Activated CD4-positive, alpha-beta T cell treated with anti-CD3 and anti-CD28 coated beads for 36 hours (primary cell): ENCODE measurements at regions not wholly inside any gene's neighbourhood (a gene's known extent, or its start where the extent isn't known, plus 50 kb on each side); places are given as distances from the start of the nearest gene placed in this dataset.

Experiments used
- ATAC-seq: fragments of 200-7000 bp; cut with Tn5 transposase; one replicate; pipeline ENCODE4 v1.10.0; 2021; ENCODE audit warnings: mild to moderate bottlenecking, moderate library complexity
- CTCF ChIA-PET: fragments of 350-600 bp; sonication (Branson Sonifier 250); formaldehyde crosslinking; loops from one replicate; lab custom pipeline; 2021; ENCODE audit warnings: antibody characterized with exemption; lab: Charles Lee
- POLR2A ChIA-PET: fragments of 350-600 bp; sonication (Branson Sonifier 250); formaldehyde crosslinking; loops from one replicate; lab custom pipeline; 2021; ENCODE audit warnings: antibody characterized with exemption, inconsistent platforms; lab: Charles Lee
- DNase-seq: peaks from one replicate; pipeline ENCODE4 v3.0.0-alpha.2; 2020
- H3K27ac Mint-ChIP-seq: one replicate; pipeline ENCODE4 v1.8.0; 2021; ENCODE audit warnings: mixed read lengths
- H3K27me3 Mint-ChIP-seq: one replicate; pipeline ENCODE4 v1.8.0; 2021; ENCODE audit warnings: mixed read lengths
- H3K36me3 Mint-ChIP-seq: one replicate; pipeline ENCODE4 v1.8.0; 2021; ENCODE audit warnings: low read depth, mixed read lengths
- H3K4me1 Mint-ChIP-seq: one replicate; pipeline ENCODE4 v1.8.0; 2021; ENCODE audit warnings: mixed read lengths
- H3K4me3 Mint-ChIP-seq: one replicate; pipeline ENCODE4 v1.8.0; 2021; ENCODE audit warnings: mild to moderate bottlenecking, moderate library complexity, mixed read lengths
- H3K9me3 Mint-ChIP-seq: one replicate; pipeline ENCODE4 v1.8.0; 2021; ENCODE audit warnings: low read depth, mixed read lengths
- intact Hi-C, 2 experiments: fragments of 100-400 bp; cut with DNase I in 1 of 2; cut with micrococcal nuclease in 1 of 2; formaldehyde crosslinking; loops; one replicate each; pipeline versions ENCODE4 v1.14.2 to v1.15.1; 2022 to 2024; cut with DNase I, micrococcal nuclease

GRCh38 chr16:48978501-48978900 lies 303.1 kb downstream of the CBLN1 start:
- H3K27ac Mint-ChIP-seq: no peak overlapping the region
- H3K4me1 Mint-ChIP-seq: no peaks in the 10 kb centered on the region
- intact Hi-C loops: no loop called here
- POLR2A ChIA-PET: no interaction called here
- no peak overlapping the region for H3K4me3 Mint-ChIP-seq
- no peaks in the 10 kb centered on the region for H3K36me3 Mint-ChIP-seq
- no peaks in the 10 kb centered on the region for H3K9me3 Mint-ChIP-seq
- no peaks in the 10 kb centered on the region for H3K27me3 Mint-ChIP-seq
- CTCF ChIA-PET: interaction anchor here (0.6 kb wide), 1 partner anchor 537 kb away, joined by 3 read pairs; no protein-coding TSS in a partner anchor
- ATAC-seq: no peak
- no peak for DNase-seq

DNA sequence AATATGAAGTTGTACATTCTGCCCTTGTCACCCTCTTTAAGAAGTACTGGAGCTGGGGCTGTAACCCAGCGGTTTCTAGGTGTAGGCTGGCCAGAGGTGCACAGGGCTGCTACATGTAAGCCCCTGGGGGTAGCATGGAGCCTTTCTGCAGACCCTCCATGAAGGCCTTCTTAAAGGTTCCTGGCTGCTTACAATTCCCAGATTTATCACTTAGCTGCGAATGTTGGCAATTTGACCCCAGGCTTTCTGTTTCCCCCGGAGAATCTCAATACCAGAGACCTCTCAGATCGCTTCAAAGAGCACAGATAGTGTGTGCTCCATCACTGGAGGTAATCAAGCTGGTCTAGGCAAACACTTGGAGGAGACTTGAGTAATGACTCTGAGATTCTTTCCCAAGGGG lies 309.4 kb downstream of the CBLN1 start:
- DNase-seq: no peak
- CTCF ChIA-PET: interaction anchor here (0.6 kb wide), 1 partner anchor 10 kb away, joined by 3 read pairs; no protein-coding TSS in a partner anchor
- Mint-ChIP-seq H3K27ac (no peak overlapping the region), H3K9me3 (no peaks in the 10 kb centered on the region), H3K4me3 (no peak overlapping the region), H3K27me3 (no peaks in the 10 kb centered on the region), H3K4me1 (no peaks in the 10 kb centered on the region), H3K36me3 (no peaks in the 10 kb centered on the region)
- POLR2A ChIA-PET: no interaction called here
- intact Hi-C loops: no loop called here
- ATAC-seq: no peak

DNA sequence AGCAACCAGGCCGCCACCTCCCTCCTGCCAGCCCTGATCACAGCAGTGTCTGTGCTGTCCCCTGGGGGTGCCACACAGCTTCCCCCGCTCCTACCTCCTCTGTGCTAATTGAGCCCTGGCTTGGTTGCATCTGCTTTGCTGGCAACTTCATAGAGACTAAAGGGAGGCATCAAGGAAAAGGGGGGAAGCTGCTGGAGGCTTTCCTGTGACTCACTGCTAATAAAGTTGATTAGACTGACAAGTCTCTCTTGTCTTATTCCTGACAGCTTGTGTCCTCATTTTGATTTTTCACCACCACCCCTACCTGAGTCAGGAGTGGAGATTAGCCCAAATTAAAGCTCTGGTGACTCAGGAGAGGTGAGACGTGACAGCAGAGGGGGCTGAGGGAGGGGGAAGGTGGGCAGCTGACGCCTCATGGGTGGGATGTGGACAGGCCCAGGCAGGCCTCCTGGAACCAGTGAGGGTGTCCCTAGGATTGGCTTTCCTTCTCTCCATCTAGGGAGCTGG lies 310.0 kb downstream of the CBLN1 start:
- Mint-ChIP-seq H3K36me3 (no peaks in the 10 kb centered on the region), H3K4me1 (no peaks in the 10 kb centered on the region), H3K4me3 (no peak overlapping the region), H3K27me3 (no peaks in the 10 kb centered on the region), H3K9me3 (no peaks in the 10 kb centered on the region), H3K27ac (no peak overlapping the region)
- intact Hi-C loops: no loop called here
- ChIA-PET POLR2A (no interaction called here), CTCF (no interaction called here)
- DNase-seq (no peak), ATAC-seq (no peak)

- H3K36me3 Mint-ChIP-seq: no peaks in the 10 kb centered on the region
- ATAC-seq: no peak
- H3K27ac Mint-ChIP-seq: no peak overlapping the region
- no peak for DNase-seq
- ChIA-PET POLR2A (no interaction called here), CTCF (no interaction called here)
- H3K9me3 Mint-ChIP-seq: no peaks in the 10 kb centered on the region
- H3K4me3 Mint-ChIP-seq: no peak overlapping the region
- intact Hi-C loops: no loop called here
- H3K4me1 Mint-ChIP-seq: no peaks in the 10 kb centered on the region
- no peaks in the 10 kb centered on the region for H3K27me3 Mint-ChIP-seq
Observed at GRCh38 chr16:48970216-48970615, 311.4 kb downstream of the CBLN1 start.

DNA sequence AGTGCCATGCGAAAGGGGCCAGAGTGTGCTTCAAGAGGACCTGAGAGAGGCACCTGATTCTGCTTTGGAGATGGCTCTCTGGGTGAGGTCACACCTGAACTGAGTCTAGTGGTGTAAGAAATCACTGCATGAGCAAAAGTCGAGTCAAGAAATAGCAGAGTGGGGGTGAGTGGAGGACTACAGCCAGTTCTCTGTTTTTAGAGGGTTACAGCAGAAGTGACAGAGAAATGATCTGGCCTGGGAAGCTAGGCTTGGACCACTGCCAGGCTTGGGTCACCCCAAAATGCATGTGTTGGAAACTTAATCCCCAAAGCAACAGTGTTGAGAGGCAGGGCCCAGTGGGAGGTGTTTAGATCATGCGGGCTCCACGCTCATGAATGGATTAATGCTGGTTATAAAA lies 312.0 kb downstream of the CBLN1 start:
- ChIA-PET CTCF (no interaction called here), POLR2A (no interaction called here)

DNA sequence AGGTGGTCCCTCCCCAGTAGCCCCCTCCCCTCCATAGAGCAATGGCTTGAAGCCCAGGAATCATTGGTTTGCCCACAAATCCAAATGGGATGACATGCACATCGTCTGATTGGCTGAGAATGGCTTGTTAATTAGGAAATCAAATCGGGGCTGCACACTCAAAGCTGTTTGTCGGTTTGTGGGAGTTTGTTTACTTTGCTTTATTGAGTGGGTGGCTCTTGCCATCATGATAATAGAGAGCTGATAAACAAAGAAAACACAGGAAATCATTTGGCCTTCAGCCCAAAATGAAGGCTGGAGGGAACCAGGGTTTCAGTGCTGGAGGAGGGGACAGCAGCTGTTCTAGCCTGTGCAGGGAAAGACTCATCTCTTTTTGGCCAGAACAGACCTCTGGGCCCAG lies 316.3 kb downstream of the CBLN1 start:
- DNase-seq: no peak
- Mint-ChIP-seq H3K9me3 (no peaks in the 10 kb centered on the region), H3K4me1 (no peaks in the 10 kb centered on the region), H3K27ac (no peak overlapping the region), H3K36me3 (no peaks in the 10 kb centered on the region), H3K4me3 (no peak overlapping the region), H3K27me3 (no peaks in the 10 kb centered on the region)
- intact Hi-C loops: no loop called here
- CTCF ChIA-PET: no interaction called here
- no peak for ATAC-seq
- POLR2A ChIA-PET: no interaction called here

More for the DNA sequence above, 312.0 kb downstream of the CBLN1 start:
- Mint-ChIP-seq H3K4me1 (no peaks in the 10 kb centered on the region), H3K4me3 (no peak overlapping the region), H3K36me3 (no peaks in the 10 kb centered on the region), H3K9me3 (no peaks in the 10 kb centered on the region), H3K27ac (no peak overlapping the region), H3K27me3 (no peaks in the 10 kb centered on the region)
- intact Hi-C loops: no loop called here
- ATAC-seq (no peak), DNase-seq (no peak)

- H3K4me3 Mint-ChIP-seq: no peak overlapping the region
- POLR2A ChIA-PET: no interaction called here
- no peaks in the 10 kb centered on the region for H3K27me3 Mint-ChIP-seq
- intact Hi-C loops: no loop called here
- no peak for DNase-seq
- no peaks in the 10 kb centered on the region for H3K36me3 Mint-ChIP-seq
- no peak for ATAC-seq
- no peaks in the 10 kb centered on the region for H3K4me1 Mint-ChIP-seq
- H3K9me3 Mint-ChIP-seq: no peaks in the 10 kb centered on the region
- H3K27ac Mint-ChIP-seq: no peak overlapping the region
- CTCF ChIA-PET: no interaction called here
Observed at GRCh38 chr16:48963901-48964615, 317.6 kb downstream of the CBLN1 start.

DNA sequence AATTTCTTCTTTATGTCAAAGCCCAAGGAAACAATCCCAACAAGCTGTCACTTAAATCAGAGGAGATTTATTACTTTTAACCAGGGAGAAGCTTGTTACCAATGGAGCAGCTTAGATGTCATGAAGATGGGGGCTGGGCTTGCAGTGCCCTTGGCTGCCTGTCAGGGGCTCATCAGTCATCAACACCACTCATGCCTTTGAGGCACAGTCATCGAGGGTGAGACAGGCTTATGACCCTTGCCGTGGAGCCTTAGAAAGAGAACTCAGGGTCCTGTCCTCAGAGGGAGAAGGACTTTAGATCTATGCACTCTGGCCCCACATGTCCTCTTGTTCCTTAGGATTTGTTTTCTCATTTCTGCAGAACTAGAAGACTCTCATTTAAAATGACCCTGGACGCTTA lies 318.3 kb downstream of the CBLN1 start:
- POLR2A ChIA-PET: no interaction called here
- no peak overlapping the region for H3K4me3 Mint-ChIP-seq
- no peaks in the 10 kb centered on the region for H3K4me1 Mint-ChIP-seq
- no peaks in the 10 kb centered on the region for H3K9me3 Mint-ChIP-seq
- intact Hi-C loops: no loop called here
- CTCF ChIA-PET: no interaction called here
- H3K27ac Mint-ChIP-seq: no peak overlapping the region
- no peaks in the 10 kb centered on the region for H3K27me3 Mint-ChIP-seq
- ATAC-seq: no peak
- DNase-seq: no peak
- no peaks in the 10 kb centered on the region for H3K36me3 Mint-ChIP-seq

DNA sequence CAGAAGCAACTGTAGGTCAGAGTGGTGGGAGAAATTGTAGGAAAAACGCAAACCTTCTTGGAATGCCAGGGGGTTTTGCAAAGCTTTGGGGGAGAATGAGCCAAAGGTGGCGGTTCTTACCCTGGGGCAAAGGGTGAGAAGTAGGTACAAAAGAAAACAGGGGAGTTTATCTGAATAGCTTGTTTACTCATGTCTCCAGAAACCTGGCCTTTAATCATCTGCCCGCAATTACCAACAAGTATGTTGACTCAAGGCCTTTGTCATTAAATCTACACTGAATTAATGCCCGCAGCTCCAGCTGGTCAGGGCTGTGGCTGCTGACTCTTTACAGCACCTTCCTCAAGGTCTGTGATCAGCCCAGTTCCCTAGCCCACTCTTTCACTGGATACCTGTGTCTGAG lies 320.1 kb downstream of the CBLN1 start:
- no peak for ATAC-seq
- no peaks in the 10 kb centered on the region for H3K36me3 Mint-ChIP-seq
- intact Hi-C loops: no loop called here

GRCh38 chr16:48960830-48961229 lies 320.8 kb downstream of the CBLN1 start:
- Mint-ChIP-seq H3K4me1 (no peaks in the 10 kb centered on the region), H3K9me3 (no peaks in the 10 kb centered on the region), H3K36me3 (no peaks in the 10 kb centered on the region), H3K27ac (no peak overlapping the region), H3K4me3 (no peak overlapping the region), H3K27me3 (no peaks in the 10 kb centered on the region)
- ChIA-PET CTCF (no interaction called here), POLR2A (no interaction called here)
- intact Hi-C loops: no loop called here
- no peak for DNase-seq
- ATAC-seq: no peak

More for the DNA sequence above, 320.1 kb downstream of the CBLN1 start:
- Mint-ChIP-seq H3K9me3 (no peaks in the 10 kb centered on the region), H3K4me1 (no peaks in the 10 kb centered on the region), H3K4me3 (no peak overlapping the region), H3K27me3 (no peaks in the 10 kb centered on the region), H3K27ac (no peak overlapping the region)
- no peak for DNase-seq
- ChIA-PET POLR2A (no interaction called here), CTCF (no interaction called here)

GRCh38 chr16:48959747-48960146 lies 321.9 kb downstream of the CBLN1 start:
- Mint-ChIP-seq H3K4me3 (no peak overlapping the region), H3K27me3 (no peaks in the 10 kb centered on the region), H3K36me3 (no peaks in the 10 kb centered on the region), H3K9me3 (no peaks in the 10 kb centered on the region), H3K4me1 (no peaks in the 10 kb centered on the region), H3K27ac (no peak overlapping the region)
- POLR2A ChIA-PET: no interaction called here
- DNase-seq (no peak), ATAC-seq (no peak)
- intact Hi-C loops: no loop called here
- CTCF ChIA-PET: no interaction called here

DNA sequence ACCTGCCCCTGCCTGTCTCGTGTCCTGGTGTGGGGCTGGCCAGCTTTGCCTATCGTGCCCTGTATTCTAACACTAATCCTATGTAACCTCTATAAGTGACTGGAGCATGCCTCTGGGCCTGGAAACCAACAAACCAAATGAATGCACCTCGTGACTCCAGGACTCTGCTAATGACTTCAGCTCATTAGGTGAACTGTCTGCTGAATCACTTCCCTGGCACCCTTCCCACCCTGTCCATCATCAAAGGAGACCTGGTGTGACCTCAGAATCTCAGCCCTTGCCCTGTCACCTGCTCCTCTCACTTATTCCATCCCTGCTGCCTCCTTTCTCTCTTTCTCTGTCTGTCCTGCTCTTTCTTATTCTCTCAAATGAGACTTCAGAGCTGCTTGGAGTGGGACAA lies 322.4 kb downstream of the CBLN1 start:
- Mint-ChIP-seq H3K4me3 (no peak overlapping the region), H3K4me1 (no peaks in the 10 kb centered on the region), H3K36me3 (no peaks in the 10 kb centered on the region), H3K9me3 (no peaks in the 10 kb centered on the region), H3K27me3 (no peaks in the 10 kb centered on the region), H3K27ac (no peak overlapping the region)
- intact Hi-C loops: no loop called here
- no peak for DNase-seq
- ChIA-PET POLR2A (no interaction called here), CTCF (no interaction called here)
- ATAC-seq: no peak
